ENCODE measurements at regions not wholly inside any gene's neighbourhood (a gene's known extent, or its start where the extent isn't known, plus 50 kb on each side); places are given as distances from the start of the nearest gene placed in this dataset.

GRCh38 chr5:145441228-145441627, 393.9 kb downstream of the PRELID2 start:
- TF ChIP-seq POLR2AphosphoS5 (IDR thresholded peaks at IDR 0.05; ENCODE audit: borderline replicate concordance, low read depth, low read length) (no peak), EZH2 (IDR thresholded peaks at IDR 0.05) (no peak)

Data from SK-N-MC (cell line).